H9 (cell line): ENCODE measurements at regions not wholly inside any gene's neighbourhood (a gene's known extent, or its start where the extent isn't known, plus 50 kb on each side); places are given as distances from the start of the nearest gene placed in this dataset.

ENCODE experiments used
- DNase-seq: peaks from one replicate; pipeline ENCODE4 v3.0.0-alpha.2; 2017
- H2AFZ ChIP-seq: one replicate; pipeline ENCODE4 v1.6.1; 2013; ENCODE audit warnings: mild to moderate bottlenecking, low read length, control low read depth, moderate library complexity
- H2AK5ac ChIP-seq: 2 replicates; pipeline ENCODE4 v1.6.1; 2013; ENCODE audit warnings: low read length, control low read depth, mixed read lengths; ENCODE audit not compliant: insufficient read length
- H2BK120ac ChIP-seq: one replicate; pipeline ENCODE4 v1.6.1; 2013; ENCODE audit warnings: low read depth, mild to moderate bottlenecking, low read length, control low read depth, inconsistent platforms; ENCODE audit not compliant: poor library complexity, severe bottlenecking
- H2BK12ac ChIP-seq: 2 replicates; pipeline ENCODE4 v1.6.1; 2013; ENCODE audit warnings: low read length, control low read depth, mixed read lengths, low read depth; ENCODE audit not compliant: insufficient read length
- H2BK15ac ChIP-seq: 2 replicates; pipeline ENCODE4 v1.6.1; 2013; ENCODE audit warnings: low read depth, low read length, control low read depth
- H2BK20ac ChIP-seq: one replicate; pipeline ENCODE4 v1.6.1; 2013; ENCODE audit warnings: low read depth, mild to moderate bottlenecking, low read length, control low read depth, inconsistent platforms; ENCODE audit not compliant: poor library complexity, severe bottlenecking
- H2BK5ac ChIP-seq: 2 replicates; pipeline ENCODE4 v1.6.1; 2013; ENCODE audit warnings: low read length, control low read depth, mixed read lengths; ENCODE audit not compliant: insufficient read length
- H3K14ac ChIP-seq: 2 replicates; pipeline ENCODE4 v1.6.1; 2013; ENCODE audit warnings: low read length, control low read depth; ENCODE audit not compliant: insufficient read depth
- H3K18ac ChIP-seq: 2 replicates; pipeline ENCODE4 v1.6.1; 2013; ENCODE audit warnings: low read depth, mild to moderate bottlenecking, mixed read lengths, low read length, control low read depth; ENCODE audit not compliant: insufficient read length
- H3K23ac ChIP-seq: 2 replicates; pipeline ENCODE4 v1.6.1; 2013; ENCODE audit warnings: low read length, control low read depth, mixed read lengths, low read depth; ENCODE audit not compliant: insufficient read length
- H3K23me2 ChIP-seq: 2 replicates; pipeline ENCODE4 v1.6.1; 2013; ENCODE audit warnings: low read depth, mild to moderate bottlenecking, mixed read lengths, low read length, control low read depth; ENCODE audit not compliant: insufficient read length, poor library complexity, severe bottlenecking
- H3K27ac ChIP-seq: 2 replicates; pipeline ENCODE4 v1.5.1; 2013; ENCODE audit warnings: low read length, control low read depth, mixed read lengths, low read depth; ENCODE audit not compliant: insufficient read length
- H3K27me3 ChIP-seq: 2 replicates; pipeline ENCODE4 v1.6.1; 2013; ENCODE audit warnings: low read length, control low read depth, inconsistent platforms; ENCODE audit not compliant: insufficient read depth
- H3K4ac ChIP-seq: 2 replicates; pipeline ENCODE4 v1.6.1; 2013; ENCODE audit warnings: low read depth, mild to moderate bottlenecking, control low read depth, inconsistent platforms, low read length, moderate library complexity
- H3K4me1 ChIP-seq: 2 replicates; pipeline ENCODE4 v1.6.1; 2013; ENCODE audit warnings: low read length, control low read depth, inconsistent platforms; ENCODE audit not compliant: insufficient read depth
- H3K4me2 ChIP-seq: 2 replicates; pipeline ENCODE4 v1.6.1; 2013; ENCODE audit warnings: low read length, control low read depth, mixed read lengths; ENCODE audit not compliant: insufficient read length, insufficient read depth
- H3K56ac ChIP-seq: 2 replicates; pipeline ENCODE4 v1.6.1; 2013; ENCODE audit warnings: low read depth, mild to moderate bottlenecking, mixed read lengths, low read length, control low read depth; ENCODE audit not compliant: insufficient read length
- H3K79me1 ChIP-seq: 2 replicates; pipeline ENCODE4 v1.6.1; 2013; ENCODE audit warnings: low read depth, mild to moderate bottlenecking, moderate library complexity, low read length, control low read depth, inconsistent platforms; ENCODE audit not compliant: insufficient read depth, poor library complexity, severe bottlenecking
- H3K79me2 ChIP-seq: 2 replicates; pipeline ENCODE4 v1.6.1; 2013; ENCODE audit warnings: low read length, control low read depth, inconsistent platforms; ENCODE audit not compliant: insufficient read depth
- H3K9ac ChIP-seq: 2 replicates; pipeline ENCODE4 v1.6.1; 2013; ENCODE audit warnings: low read length, control low read depth, mixed read lengths; ENCODE audit not compliant: insufficient read length; ENCODE audit errors: extremely low read depth
- H3K9me3 ChIP-seq: one replicate; pipeline ENCODE4 v1.6.1; 2013; ENCODE audit warnings: low read depth, low read length, inconsistent platforms; ENCODE audit not compliant: control insufficient read depth
- H3T11ph ChIP-seq: one replicate; pipeline ENCODE4 v1.6.1; 2013; ENCODE audit warnings: mild to moderate bottlenecking, low read length, control low read depth, inconsistent platforms
- H4K20me1 ChIP-seq: one replicate; pipeline ENCODE4 v1.6.1; 2013; ENCODE audit not compliant: control insufficient read depth, insufficient read length, insufficient read depth
- H4K5ac ChIP-seq: 2 replicates; pipeline ENCODE4 v1.6.1; 2013; ENCODE audit warnings: low read depth, mild to moderate bottlenecking, mixed read lengths, low read length, control low read depth; ENCODE audit not compliant: insufficient read length
- H4K8ac ChIP-seq: replicated peaks from 2 replicates; pipeline ENCODE4 v1.6.1; 2013; ENCODE audit warnings: low read length, control low read depth, mixed read lengths, low read depth; ENCODE audit not compliant: insufficient read length
- H4K91ac ChIP-seq: 2 replicates; pipeline ENCODE4 v1.6.1; 2013; ENCODE audit warnings: low read depth, mild to moderate bottlenecking, moderate library complexity, mixed read lengths, low read length, control low read depth; ENCODE audit not compliant: insufficient read length
- H3K27ac Mint-ChIP-seq, 3 experiments: 2 replicates in 2 of 3; 3 replicates in 1 of 3; pipeline ENCODE4 v1.8.0; 2020 to 2021; ENCODE audit warnings: mixed read lengths in 3 of 3, mild to moderate bottlenecking in 1 of 3, moderate library complexity in 1 of 3
- H3K27me3 Mint-ChIP-seq: 2 replicates; pipeline ENCODE4 v1.8.0; 2021; ENCODE audit warnings: low read depth, mild to moderate bottlenecking, moderate library complexity, mixed read lengths
- H3K36me3 Mint-ChIP-seq, 3 experiments: 2 replicates in 2 of 3; 3 replicates in 1 of 3; pipeline ENCODE4 v1.8.0; 2020 to 2021; ENCODE audit warnings: low read depth in 3 of 3, mixed read lengths in 3 of 3; ENCODE audit not compliant: insufficient read depth in 1 of 3
- H3K4me1 Mint-ChIP-seq, 2 experiments: 2 replicates each; pipeline ENCODE4 v1.8.0; 2020; ENCODE audit warnings: mixed read lengths in 2 of 2
- H3K4me3 Mint-ChIP-seq, 2 experiments: 2 replicates in 1 of 2; 3 replicates in 1 of 2; pipeline ENCODE4 v1.8.0; 2020 to 2021; ENCODE audit warnings: mild to moderate bottlenecking in 2 of 2, mixed read lengths in 2 of 2, moderate library complexity in 1 of 2
- H3K9me3 Mint-ChIP-seq, 2 experiments: 2 replicates in 1 of 2; 3 replicates in 1 of 2; pipeline ENCODE4 v1.8.0; 2020; ENCODE audit warnings: mild to moderate bottlenecking in 2 of 2, mixed read lengths in 2 of 2, moderate library complexity in 1 of 2
- WGBS: extraction: QIAGEN DNeasy Blood & Tissue Kit; methylation state at CpG from one replicate; pipeline ENCODE4 v1.1.7; 2013; ENCODE audit warnings: missing lambda C conversion rate, low lambda C conversion rate, mixed read lengths; ENCODE audit not compliant: insufficient read length; ENCODE audit errors: extremely low coverage; 5-methylcytosine and 5-hydroxymethylcytosine counted together
- TF ChIP-seq, protein P1 (sequence below): fragments of 200-600 bp; sonication (generic); conservative IDR thresholded peaks from 3 replicates; pipeline ENCODE4 v1.8.0; 2021; ENCODE audit warnings: antibody characterized with exemption, mild to moderate bottlenecking

DNA sequence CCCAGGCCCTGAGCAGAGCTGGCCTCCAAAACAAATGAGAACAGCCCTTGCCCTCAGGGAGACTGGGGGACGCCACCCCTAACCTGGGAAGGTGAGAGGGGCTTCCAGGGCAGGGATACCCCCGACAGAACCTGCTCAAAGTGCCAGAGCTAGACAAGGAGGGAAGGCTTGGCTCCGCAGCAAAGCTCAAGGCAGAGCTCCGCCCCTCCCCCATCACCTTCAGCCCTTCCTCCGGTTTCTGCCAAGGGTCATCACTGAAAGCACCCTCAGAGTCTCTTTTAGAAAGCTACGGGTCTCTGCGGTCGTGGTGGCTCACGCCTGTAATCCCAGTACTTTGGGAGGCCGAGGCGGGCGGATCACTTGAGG is 73.4 kb upstream of the CUX1 start:
- peak overlapping the region; percentile 9 for H4K5ac ChIP-seq
- no peaks in the 10 kb centered on the region for H3K36me3 Mint-ChIP-seq
- peaks cover 13% of the 10 kb centered on the region for H3K27me3 Mint-ChIP-seq
- H3K9me3 Mint-ChIP-seq: no peaks in the 10 kb centered on the region; a peak in 1 of 5 replicates
- WGBS: no CpG with 5 or more reads among the region's 12 CpGs
- no peaks in the 10 kb centered on the region for H3K27me3 ChIP-seq
- H4K91ac ChIP-seq: no peak overlapping the region
- peak overlapping the region; percentile 49 for H3K4me2 ChIP-seq
- no peak overlapping the region for H4K8ac ChIP-seq
- H3K79me2 ChIP-seq: no peaks in the 10 kb centered on the region
- peak overlapping the region; percentile 85 for H3K14ac ChIP-seq
- H3K27ac Mint-ChIP-seq: peak overlapping the region; percentile 34 to 86 (median 72); a peak in 3 of 7 replicates
- TF ChIP-seq, protein P1, sequence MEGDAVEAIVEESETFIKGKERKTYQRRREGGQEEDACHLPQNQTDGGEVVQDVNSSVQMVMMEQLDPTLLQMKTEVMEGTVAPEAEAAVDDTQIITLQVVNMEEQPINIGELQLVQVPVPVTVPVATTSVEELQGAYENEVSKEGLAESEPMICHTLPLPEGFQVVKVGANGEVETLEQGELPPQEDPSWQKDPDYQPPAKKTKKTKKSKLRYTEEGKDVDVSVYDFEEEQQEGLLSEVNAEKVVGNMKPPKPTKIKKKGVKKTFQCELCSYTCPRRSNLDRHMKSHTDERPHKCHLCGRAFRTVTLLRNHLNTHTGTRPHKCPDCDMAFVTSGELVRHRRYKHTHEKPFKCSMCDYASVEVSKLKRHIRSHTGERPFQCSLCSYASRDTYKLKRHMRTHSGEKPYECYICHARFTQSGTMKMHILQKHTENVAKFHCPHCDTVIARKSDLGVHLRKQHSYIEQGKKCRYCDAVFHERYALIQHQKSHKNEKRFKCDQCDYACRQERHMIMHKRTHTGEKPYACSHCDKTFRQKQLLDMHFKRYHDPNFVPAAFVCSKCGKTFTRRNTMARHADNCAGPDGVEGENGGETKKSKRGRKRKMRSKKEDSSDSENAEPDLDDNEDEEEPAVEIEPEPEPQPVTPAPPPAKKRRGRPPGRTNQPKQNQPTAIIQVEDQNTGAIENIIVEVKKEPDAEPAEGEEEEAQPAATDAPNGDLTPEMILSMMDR: no peak
- peak overlapping the region; percentile 40 for H2AFZ ChIP-seq
- no peak overlapping the region for H2BK15ac ChIP-seq
- H3K4me1 ChIP-seq: no peaks in the 10 kb centered on the region; the same call in 1 of the 2 replicates
- no peak overlapping the region for H3K4ac ChIP-seq
- H4K20me1 ChIP-seq: no peaks in the 10 kb centered on the region
- no peak overlapping the region for H2BK12ac ChIP-seq
- peak; percentile 74 for DNase-seq
- H3K79me1 ChIP-seq: no peaks in the 10 kb centered on the region
- H2BK120ac ChIP-seq: no peak overlapping the region
- H3K9ac ChIP-seq: no peak overlapping the region
- H3T11ph ChIP-seq: no peak overlapping the region
- no peak overlapping the region for H3K23ac ChIP-seq
- H3K4me1 Mint-ChIP-seq: peaks cover 18 to 32% of the 10 kb centered on the region in 2 experiments
- peak overlapping the region; percentile 83 to 89 for H3K4me3 Mint-ChIP-seq
- H3K27ac ChIP-seq: no peak overlapping the region
- H3K18ac ChIP-seq: peak overlapping the region; percentile 93
- no peak overlapping the region for H2BK5ac ChIP-seq
- peak overlapping the region; percentile 49 for H2BK20ac ChIP-seq
- peaks cover 7% of the 10 kb centered on the region for H3K23me2 ChIP-seq
- H3K9me3 ChIP-seq: no peaks in the 10 kb centered on the region
- H2AK5ac ChIP-seq: no peak overlapping the region
- no peak overlapping the region for H3K56ac ChIP-seq
